OCI-LY3 (cell line): ENCODE measurements at regions not wholly inside any gene's neighbourhood (a gene's known extent, or its start where the extent isn't known, plus 50 kb on each side); places are given as distances from the start of the nearest gene placed in this dataset.
A peak's percentile ranks its signal among the peaks of the same experiment; 100 is the strongest.

ENCODE experiments used
- H2AFZ ChIP-seq: fragments of 200-600, 300-600 bp; shearing (Covaris generic); 2 replicates; pipeline ENCODE4 v1.6.0; 2014; ENCODE audit warnings: antibody characterized with exemption, low read depth, low read length
- H3K27ac ChIP-seq: fragments of 200-600, 300-600 bp; sonication (generic); 2 replicates; pipeline ENCODE4 v1.5.1; 2014; ENCODE audit warnings: mild to moderate bottlenecking, low read length, moderate library complexity, mixed read lengths
- H3K27me3 ChIP-seq: fragments of 200-600, 300-600 bp; sonication (generic); 2 replicates; pipeline ENCODE4 v1.6.1; 2014; ENCODE audit warnings: low read depth, low read length, mixed read lengths
- H3K36me3 ChIP-seq: fragments of 200-600, 300-600 bp; sonication (generic); replicated peaks from 2 replicates; pipeline ENCODE3; 2014; ENCODE audit warnings: low read depth, low read length, mixed read lengths
- H3K4me1 ChIP-seq: fragments of 300-600, 200-600 bp; sonication (generic); 2 replicates; pipeline ENCODE4 v1.6.1; 2014; ENCODE audit warnings: low read length, mixed read lengths
- H3K4me2 ChIP-seq: fragments of 200-600, 300-600 bp; sonication (generic); 2 replicates; pipeline ENCODE4 v1.6.1; 2014; ENCODE audit warnings: low read length, mixed read lengths
- H3K4me3 ChIP-seq: fragments of 300-600, 200-600 bp; sonication (generic); 2 replicates; pipeline ENCODE4 v1.5.1; 2014; ENCODE audit warnings: antibody characterized with exemption, mild to moderate bottlenecking, low read length, moderate library complexity
- H3K79me2 ChIP-seq: fragments of 300-600, 200-600 bp; shearing (Covaris generic); 2 replicates; pipeline ENCODE4 v1.6.1; 2014; ENCODE audit warnings: mild to moderate bottlenecking, low read length, mixed read lengths
- H3K9ac ChIP-seq: fragments of 300-600, 200-600 bp; shearing (Covaris generic); 2 replicates; pipeline ENCODE4 v1.6.0; 2014; ENCODE audit warnings: mild to moderate bottlenecking, low read length, moderate library complexity
- H3K9me3 ChIP-seq: fragments of 200-600, 300-600 bp; shearing (Covaris generic); 2 replicates; pipeline ENCODE4 v1.6.1; 2014; ENCODE audit warnings: low read length, mixed read lengths; ENCODE audit not compliant: insufficient read depth
- H4K20me1 ChIP-seq: fragments of 200-600, 300-600 bp; sonication (generic); 2 replicates; pipeline ENCODE4 v1.6.1; 2016; ENCODE audit warnings: low read length, mixed read lengths; ENCODE audit not compliant: insufficient read depth
- CTCF ChIP-seq: fragments of 200-600, 300-600 bp; sonication (generic); IDR thresholded peaks from 2 replicates; pipeline ENCODE4 v1.5.1; 2014; ENCODE audit warnings: antibody characterized with exemption, low read length, low read depth
- EZH2phosphoT487 ChIP-seq: fragments of 200-600 bp; shearing (Covaris generic); IDR thresholded peaks from 2 replicates; pipeline ENCODE4 v1.6.1; 2018; ENCODE audit warnings: antibody characterized with exemption, mixed run types, low read depth

- Histone ChIP-seq H3K27ac (no peak overlapping the region), H3K36me3 (no peaks in the 10 kb centered on the region), H2AFZ (no peak overlapping the region), H3K4me3 (no peak overlapping the region), H3K79me2 (no peaks in the 10 kb centered on the region), H3K9ac (no peak overlapping the region), H3K4me1 (peaks cover 20% of the 10 kb centered on the region), H3K9me3 (0 out of 2 replicates have a peak, but pooled peaks cover 3% of the 10 kb centered on the region), H3K27me3 (peaks cover 83% of the 10 kb centered on the region), H3K4me2 (no peak overlapping the region), H4K20me1 (peaks cover 3% of the 10 kb centered on the region; the same call in 1 of the 2 replicates)
- TF ChIP-seq CTCF: no peak
Observed at GRCh38 chr6:157755032-157755745, 67.9 kb upstream of the SNX9 start.

DNA sequence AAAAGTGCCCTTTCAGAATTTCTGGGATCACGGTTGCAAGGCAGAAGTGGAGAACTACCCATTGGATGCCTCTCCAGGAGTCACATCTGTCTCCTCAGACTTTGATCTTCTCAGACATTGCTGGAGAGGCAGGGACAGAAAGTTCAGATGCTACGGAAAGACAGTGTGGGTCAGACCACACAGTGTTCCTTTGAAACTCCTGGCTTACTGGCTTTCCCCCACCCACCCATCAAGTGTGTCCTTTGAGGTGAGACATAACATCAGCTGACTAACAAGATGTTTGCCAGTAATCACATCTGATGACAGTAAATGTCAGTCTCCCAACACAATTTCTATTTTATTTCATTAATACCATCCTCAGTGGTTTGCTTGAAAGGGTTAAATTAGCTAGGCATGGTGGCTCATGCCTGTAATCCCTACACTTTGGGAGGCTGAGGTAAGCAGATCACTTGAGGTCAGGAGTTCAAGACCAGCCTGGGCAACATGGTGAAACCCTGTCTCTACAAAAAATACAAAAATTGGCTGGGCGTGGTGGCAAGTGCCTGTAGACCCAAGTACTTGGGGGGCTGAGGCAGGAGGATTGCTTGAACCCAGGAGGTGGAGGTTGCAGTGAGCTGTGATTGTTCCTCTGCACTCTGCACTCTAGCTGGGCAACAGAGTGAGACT, 67.2 kb upstream of the SNX9 start:
- Histone ChIP-seq H3K27me3 (peaks cover 83% of the 10 kb centered on the region), H3K4me1 (peaks cover 26% of the 10 kb centered on the region), H3K36me3 (no peaks in the 10 kb centered on the region), H3K4me3 (no peak overlapping the region), H3K9me3 (0 out of 2 replicates have a peak, but pooled peaks cover 3% of the 10 kb centered on the region), H3K27ac (no peak overlapping the region), H3K4me2 (no peak overlapping the region), H4K20me1 (peaks cover 3% of the 10 kb centered on the region; the same call in 1 of the 2 replicates), H2AFZ (no peak overlapping the region), H3K9ac (no peak overlapping the region), H3K79me2 (no peaks in the 10 kb centered on the region)
- TF ChIP-seq EZH2phosphoT487 (no peak), CTCF (no peak)

- Histone ChIP-seq H3K27me3 (peaks cover 82% of the 10 kb centered on the region), H2AFZ (no peak overlapping the region), H3K4me3 (peak overlapping the region; percentile 47; the same call in 1 of the 2 replicates), H3K79me2 (no peaks in the 10 kb centered on the region), H3K4me1 (peaks cover 28% of the 10 kb centered on the region), H3K36me3 (no peaks in the 10 kb centered on the region), H3K27ac (no peak overlapping the region), H3K9ac (no peak overlapping the region), H4K20me1 (peaks cover 3% of the 10 kb centered on the region; the same call in 1 of the 2 replicates), H3K9me3 (0 out of 2 replicates have a peak, but pooled peaks cover 3% of the 10 kb centered on the region), H3K4me2 (peak overlapping the region; percentile 83)
- TF ChIP-seq EZH2phosphoT487 (no peak), CTCF (peak; percentile 71)
Observed at GRCh38 chr6:157756708-157757429, 66.2 kb upstream of the SNX9 start.
